Activated gamma-delta T cell treated with anti-CD3 and anti-CD28 coated beads, Interleukin-2, amount 50 U/mL, for 16 hours (primary cell): ENCODE measurements at regions not wholly inside any gene's neighbourhood (a gene's known extent, or its start where the extent isn't known, plus 50 kb on each side); places are given as distances from the start of the nearest gene placed in this dataset.

ENCODE experiments used
- DNase-seq: peaks from one replicate; pipeline ENCODE4 v3.0.0-alpha.2; 2020; ENCODE audit warnings: low read depth

DNA sequence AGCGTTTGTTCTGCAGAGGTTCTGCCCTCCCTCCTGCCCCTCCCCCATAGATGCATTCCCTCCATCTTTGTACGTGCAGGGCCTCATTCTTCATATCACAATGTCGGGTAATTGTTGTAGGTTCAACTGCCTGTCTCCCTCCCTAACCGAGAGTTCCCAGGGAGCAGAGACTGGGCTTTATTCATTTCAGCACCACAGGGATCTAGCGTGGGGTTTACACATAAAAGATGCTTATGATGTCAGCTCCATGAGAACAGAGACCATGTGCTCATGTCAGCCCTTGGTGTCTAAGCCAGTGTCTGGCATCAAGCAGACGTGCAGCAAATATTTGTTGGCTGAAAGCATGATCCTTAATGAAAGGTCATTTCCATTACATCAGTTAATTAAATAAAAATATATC lies 298.9 kb upstream of the TRIB2 start:
- DNase-seq = no peak

DNA sequence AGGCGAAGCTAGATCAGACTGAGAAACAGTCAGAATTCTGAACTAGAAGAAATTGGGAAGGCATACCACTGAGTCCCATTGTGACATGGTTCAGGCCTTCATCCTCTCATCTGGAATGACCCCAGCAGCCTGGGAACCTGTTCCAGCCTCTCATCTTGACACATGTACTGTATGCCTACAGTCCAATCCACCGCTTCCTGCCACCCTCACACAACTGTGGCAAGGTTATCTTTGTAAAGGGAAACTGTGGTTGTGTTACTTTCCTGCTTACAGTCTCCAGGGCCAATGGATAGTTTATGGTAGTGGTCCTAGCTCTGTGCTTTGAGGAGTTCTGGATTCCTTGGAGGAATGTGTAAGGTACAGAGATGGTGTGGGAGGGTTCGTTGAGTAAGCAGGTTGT lies 296.9 kb upstream of the TRIB2 start:
- DNase-seq = no peak

DNA sequence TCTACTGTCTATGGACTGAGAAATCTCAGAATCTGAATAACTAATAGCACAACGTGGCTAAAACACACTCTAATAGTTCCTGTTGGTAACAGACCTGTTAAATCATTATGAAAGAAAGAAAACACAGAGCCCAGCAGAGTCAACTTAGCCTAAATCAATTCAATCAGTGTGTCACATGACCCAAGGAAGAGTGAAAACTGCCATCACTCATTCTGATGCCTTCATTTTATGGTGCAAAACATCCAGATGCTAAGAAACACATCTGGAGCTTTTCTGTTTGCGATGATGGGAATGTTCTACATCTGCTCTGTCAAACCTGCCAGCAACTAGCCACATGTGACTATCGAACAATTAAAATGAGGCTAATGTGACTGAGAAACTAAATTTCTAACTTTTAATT lies 295.7 kb upstream of the TRIB2 start:
- no peak for DNase-seq

DNA sequence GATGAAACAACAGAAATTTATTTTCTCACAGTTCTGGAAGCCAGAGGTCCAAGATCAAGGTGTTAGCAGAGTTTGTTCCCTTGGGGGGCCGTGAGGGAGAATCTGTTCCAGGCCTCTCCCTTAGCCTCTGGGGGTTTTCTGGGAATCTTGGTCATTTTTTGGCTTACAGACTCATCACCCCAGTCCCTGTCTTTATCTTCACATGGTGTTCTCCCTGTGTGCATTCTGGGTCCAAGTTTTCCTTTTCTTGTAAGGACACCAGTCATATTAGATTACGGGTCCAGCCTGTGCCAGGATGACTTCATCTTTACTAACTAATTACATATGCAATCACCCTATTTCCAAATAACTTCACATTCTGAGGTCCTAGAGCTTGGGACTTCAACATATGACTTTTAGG lies 292.5 kb upstream of the TRIB2 start:
- DNase-seq = no peak

DNA sequence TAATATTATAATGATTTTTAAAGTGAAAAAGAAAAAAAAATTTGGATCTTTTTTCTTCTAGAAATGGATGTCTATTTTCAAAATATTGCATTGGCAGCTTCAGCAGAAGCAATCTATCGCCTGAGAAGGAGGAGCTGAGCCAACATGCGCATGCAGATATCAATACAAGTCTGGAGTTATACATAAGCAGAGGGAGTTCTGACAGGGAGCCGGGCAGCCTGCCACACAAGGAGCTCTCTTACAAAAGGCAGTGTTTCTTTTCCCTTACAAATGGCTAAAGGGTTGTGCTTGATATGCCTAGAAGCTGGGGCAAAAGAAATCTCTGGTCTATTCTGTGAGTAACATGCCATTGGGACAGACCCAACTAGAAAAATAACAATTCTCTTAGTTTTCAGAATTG lies 291.9 kb upstream of the TRIB2 start:
- no peak for DNase-seq

DNA sequence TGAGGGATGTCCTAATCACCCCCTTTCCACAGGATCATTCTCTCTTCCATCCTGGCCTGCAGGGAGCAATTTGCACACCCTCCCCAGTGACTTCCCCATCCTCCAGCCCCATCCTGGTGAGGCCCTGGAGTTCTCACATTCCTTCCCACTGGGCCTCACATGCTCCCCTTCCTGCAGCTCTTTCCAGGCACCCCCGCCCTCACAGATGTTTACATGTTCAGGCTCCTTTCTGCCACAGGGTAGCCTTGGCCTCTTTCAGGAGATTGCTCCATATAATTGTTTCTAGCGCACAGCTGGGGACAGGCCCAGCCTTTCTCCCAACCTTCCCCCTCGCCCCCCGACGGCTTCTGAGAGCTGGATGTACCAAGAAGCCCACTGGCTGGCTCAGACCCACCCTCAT lies 288.4 kb upstream of the TRIB2 start:
- no peak for DNase-seq

DNA sequence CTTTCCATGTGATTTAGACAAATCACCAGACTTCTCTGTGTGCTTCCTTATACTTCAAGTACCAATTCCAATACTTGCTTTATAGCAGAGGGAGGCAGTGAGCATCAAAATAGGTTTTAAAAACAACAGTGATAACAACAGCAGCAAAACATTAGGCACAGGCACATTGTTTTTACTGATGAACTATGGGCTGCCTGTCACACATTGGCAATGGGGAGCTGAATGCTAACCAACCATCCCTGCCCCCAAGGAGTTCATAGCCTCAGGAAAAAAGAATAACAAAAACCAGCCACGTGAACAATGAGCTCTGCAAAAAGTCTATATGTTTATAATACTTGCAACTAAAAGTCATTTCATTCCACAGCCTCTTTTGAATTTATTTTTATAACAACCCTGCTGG lies 287.9 kb upstream of the TRIB2 start:
- DNase-seq = no peak

DNA sequence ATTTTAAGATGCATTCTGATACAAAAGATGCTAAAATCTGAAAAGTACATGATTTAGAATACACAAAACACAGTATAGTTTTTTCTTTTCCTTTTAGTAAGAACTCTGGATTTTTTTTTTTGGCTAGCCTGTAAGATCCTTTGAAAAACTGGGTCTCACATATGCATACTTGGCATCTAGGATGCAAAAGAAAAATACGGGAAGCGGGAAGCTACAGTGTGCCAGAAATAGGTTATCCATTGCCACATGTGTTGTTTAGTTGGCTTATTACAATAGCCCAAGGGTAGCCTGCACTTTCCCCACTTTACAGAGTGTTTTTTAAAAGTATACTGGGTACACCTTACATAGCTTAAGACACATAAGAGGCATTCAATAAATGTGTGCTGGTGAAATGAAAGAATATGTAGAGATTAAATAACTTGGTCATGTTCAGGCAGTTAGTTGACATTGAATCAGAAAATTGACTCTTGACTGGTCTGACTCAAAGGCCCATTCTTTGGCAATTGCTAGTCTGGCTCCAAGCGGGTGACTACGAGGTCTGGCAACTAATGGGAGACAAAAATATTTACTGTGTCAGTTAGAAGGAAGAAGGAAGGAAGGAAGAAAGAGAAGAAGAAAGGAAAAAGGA lies 286.8 kb upstream of the TRIB2 start:
- no peak for DNase-seq

DNA sequence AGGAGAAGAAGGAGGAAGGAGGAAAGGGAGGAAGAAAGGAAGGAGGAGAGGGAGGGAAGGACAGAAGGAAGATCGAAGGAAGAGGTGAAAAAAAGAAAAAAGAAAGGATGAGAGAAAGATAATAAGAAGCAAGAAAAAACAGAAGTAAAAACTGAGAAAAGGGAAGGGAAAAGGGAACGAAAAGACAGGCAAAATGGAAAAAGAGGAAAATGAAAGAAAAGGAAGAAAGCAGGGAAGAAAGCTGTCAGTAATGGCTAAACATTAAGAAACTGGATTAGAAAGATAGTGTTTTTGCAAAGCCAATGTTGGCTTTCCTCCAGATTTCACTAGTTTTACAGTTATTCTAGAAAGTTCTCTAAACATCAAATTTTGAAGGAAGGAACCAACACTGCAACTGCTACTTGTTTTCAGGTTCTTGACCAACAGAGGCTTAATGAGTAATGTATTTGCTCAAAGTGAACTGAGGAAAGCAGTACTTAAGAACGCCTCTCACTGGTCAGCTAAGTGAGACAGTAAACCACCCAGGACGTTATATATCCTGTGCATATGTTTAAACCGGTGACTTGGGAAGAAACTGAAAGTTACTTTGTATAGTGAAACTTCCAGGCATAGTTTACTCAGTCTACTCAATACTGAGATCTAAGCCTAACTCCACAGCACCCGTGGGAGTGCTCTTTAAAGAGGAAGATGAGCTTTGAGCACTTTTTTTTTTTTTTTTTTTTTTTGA lies 286.2 kb upstream of the TRIB2 start:
- DNase-seq = no peak

DNA sequence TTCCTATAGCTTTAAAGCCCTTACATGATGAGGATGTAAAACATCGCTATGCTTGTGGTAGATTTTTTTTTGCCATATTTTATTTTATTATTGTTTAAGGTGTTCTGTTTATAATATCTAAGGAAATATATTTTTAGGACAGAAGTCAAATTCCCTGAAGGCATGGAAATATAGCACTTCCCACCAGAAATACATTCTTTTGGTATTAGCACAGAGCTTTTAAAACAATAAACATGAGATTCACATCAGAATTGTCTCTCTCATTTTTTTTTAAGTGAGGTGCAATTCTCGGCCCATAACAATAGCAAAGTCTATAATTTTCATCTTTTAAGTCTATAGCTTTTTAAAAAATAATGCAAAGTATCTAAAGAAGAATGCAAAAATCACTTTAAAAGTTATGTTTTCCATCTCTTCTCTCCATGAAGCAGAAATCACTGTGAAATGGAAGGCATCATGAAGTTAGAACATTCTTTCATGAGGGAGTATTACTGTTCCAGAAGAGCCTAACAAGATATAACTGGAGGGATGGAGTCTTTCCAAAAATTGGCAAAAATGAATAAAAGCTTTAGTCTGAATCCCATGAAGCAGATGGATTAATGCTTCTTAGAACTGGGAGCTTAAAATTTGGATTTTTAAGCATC lies 283.6 kb upstream of the TRIB2 start:
- no peak for DNase-seq

DNA sequence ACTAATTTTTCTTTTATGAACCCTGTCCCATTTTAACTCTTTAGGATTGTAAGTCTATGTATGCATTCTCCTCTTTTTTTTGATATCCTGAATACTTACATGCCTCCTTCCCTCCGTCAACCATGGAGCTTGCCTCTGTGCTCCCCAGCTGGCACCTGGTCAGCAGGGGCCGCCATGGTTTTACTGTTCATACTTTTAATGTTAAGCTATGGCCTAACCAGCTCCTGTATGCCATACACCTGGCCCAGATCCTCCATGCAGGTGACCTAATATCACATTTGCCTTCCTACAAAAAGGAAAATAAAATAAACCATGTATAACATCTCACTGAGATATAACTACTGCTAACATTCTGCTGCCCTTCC lies 283.1 kb upstream of the TRIB2 start:
- DNase-seq = no peak

DNA sequence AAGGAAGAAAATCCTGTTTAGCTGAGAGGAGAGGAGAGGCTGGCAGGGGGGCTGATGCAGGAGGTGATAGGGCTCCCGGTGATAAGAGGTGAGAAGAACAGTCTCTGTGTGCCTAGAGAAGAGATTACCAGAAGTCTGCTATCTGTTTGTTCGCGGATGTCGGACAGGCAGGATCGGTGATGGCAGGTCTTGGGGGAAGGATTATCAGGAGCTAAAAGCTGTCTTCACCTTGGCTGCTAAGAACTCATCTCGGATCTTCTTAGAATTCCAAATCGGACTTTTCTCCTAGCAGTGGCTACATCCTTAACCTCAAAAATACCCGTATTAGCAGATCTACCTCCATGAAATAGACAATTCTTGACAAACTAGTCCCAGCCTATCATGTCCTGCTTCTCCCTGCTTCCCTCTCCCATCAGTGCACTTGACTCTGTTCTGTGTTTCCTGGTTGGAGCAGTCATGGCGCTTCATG lies 282.1 kb upstream of the TRIB2 start:
- DNase-seq = no peak

DNA sequence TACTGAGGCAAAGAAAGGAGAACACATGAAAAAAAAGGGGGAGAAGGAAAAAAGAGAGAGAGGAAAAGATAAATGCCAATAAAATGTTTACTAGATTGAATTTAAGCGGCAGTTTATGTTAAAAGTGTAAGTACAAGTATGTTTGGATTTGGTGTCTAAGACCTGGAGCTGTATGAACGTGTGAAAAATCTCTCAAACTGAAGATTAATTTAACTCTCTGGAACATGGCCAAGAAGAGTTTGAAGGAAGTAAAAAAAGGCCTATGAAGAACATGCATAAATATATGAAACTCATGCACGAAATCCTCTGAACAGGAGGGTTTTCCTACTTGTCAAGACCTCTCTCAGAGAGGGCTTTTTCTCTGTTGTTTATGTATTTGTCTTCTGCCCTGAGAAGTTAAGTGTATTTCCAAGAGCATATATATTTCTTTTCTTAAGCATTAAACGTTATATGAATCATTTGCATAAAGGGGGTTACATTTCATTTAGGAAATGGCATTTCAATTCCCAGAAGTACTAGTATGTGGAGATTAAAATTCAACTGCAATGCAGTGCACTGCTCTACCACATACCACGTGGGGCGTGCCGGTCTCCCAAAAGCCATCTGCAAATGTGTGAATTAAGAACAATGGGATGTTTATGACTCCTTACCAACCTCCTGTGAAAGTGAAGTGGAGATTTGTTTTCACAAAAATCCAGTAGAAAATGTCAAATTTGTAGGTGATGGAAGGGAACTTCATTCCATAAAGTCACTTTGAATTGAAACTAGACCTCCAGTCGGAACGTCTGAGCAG lies 281.1 kb upstream of the TRIB2 start:
- DNase-seq = no peak

DNA sequence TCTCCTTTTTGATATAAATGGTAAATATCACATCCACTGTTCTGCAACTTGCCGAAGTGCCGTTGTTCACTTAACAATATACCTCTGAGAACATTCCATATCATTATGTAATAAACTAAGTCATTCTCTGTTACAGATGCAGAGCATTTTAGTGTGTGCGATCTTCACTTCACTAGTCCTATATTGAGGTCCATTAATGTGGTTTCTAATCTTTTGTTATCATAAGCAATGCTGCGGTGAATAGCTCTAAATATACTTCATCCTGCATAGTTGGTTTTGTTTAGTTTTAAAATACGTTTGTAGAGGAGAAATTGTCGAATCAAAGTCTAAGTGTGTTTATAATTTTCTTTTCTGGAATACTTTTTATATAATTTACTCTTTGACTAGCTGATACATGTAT lies 280.3 kb upstream of the TRIB2 start:
- DNase-seq = no peak

DNA sequence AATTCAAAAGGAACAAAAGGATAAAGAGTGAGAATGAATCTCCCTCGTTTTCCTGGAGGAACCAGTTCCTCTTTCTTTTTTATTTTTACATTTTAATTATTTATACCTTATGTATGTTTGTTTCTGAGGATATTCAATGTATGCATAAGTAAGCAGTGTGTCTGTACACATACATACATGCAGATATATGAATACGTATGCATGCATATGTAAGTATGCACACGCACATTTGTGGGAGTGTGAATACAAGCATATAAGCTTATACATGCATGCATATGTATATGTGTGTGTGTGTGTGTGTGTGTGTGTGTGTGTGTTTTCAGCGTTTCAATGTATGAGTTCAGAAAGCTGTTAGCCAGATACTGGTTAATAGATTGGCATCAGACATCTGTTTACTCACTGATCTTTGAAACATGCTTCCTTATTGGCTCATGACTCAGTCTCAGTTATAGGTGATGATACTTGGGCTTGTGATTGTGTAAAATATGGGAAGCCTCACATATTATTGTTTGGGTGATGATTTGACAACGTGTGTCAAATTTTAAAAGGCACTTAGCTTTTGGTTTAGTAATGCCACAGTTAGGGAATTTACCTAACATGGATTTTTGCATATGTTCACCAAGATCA lies 279.7 kb upstream of the TRIB2 start:
- DNase-seq = no peak

DNA sequence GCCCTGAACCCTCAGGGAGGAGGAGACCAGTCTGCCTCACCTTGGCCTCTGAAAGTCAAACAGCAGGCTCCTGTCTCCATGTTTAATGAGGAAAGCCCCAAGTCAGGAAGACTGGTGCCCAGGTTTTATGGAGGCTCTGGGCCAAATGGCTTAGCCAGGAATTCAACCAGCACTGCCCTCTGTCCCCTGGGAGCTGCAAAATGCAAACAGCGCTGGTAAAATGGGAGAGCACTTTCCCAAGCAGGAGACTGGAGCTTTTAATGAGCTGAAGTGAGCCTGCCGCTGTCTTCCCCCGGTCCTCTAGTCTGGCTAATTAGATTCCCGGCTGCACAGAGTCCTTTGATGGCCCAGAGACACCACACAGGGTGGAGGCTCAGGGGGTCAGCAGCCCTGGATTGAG lies 276.0 kb upstream of the TRIB2 start:
- DNase-seq = no peak

DNA sequence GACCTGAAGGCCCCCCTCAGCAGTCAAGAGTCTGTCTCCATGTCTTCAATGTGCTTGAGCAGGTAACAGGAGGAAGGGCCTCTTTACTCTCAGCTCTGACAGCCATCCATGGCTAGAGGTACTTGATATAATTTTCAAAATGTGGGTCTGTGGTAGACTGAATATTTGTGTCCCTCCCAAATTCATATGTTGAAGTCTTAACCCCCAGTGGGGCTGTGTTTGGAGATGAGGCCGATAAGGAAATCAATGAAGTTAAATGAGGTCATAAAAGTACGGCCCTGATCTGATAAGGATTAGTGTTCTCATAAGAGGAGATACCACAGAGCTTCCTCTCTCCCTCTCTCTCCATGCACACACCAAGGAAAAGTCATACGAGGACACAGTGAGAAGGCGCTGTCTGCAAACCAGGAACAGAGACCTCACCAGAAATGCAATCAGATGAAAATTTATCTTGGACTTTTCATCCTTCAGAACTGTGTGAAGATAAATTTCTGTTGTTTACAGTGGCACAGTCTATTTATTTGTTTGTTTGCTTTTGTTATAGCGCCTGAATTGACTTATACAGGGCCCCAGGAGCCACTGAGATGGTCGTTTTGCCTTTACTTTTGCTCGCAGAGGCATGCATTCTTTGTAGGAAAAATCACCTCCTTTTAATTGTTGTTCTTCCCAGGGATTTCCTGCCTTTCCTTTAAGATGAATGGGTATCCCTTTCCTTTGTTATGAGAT lies 274.8 kb upstream of the TRIB2 start:
- no peak for DNase-seq

DNA sequence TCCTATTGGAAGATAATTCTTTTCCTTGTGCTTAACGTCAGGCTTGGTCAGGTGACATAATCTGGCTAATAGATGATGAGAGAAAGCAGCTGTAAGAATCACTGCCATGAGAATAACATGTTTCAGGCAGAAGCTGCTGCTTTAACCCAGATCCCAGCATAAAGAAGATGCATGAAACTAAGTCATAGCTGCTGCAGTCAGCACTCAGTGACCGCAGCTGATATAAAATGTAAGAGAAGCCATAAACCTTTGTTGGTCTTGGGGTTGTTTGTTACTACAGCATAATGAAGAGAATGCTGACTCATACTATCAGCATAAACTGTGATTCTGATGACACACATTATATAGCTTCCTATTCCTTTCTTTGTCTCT lies 274.3 kb upstream of the TRIB2 start:
- DNase-seq = no peak

DNA sequence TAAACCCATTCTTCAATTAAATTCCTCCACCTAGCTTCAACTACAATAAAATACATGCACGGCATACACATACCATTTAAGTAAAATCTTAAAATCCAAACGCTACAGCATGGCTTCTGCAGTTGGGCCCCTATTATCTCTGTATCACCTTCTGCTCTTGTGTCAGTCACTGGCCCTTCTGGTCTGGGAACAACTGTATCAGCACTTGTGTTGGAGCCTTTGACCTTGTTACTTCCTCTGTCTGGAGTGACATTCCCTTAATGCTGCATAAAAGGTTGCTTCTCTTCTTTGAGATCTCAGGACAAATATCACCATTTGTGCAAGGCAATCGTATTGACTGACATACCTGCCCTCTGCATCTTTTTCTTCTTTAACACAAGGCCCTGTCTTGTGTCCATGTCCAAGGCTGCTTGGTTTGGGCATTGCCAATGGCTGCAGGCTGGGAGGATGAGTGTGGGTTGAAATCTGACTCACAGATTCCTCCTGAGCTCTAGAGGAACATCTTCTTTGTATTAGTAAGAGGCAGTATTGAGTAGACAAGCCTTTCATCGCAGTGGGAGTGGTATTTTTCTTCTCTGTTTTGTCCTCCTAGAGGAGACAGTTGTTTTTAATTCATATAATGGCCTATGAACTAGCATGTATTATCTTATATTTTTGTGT lies 267.8 kb upstream of the TRIB2 start:
- no peak for DNase-seq

DNA sequence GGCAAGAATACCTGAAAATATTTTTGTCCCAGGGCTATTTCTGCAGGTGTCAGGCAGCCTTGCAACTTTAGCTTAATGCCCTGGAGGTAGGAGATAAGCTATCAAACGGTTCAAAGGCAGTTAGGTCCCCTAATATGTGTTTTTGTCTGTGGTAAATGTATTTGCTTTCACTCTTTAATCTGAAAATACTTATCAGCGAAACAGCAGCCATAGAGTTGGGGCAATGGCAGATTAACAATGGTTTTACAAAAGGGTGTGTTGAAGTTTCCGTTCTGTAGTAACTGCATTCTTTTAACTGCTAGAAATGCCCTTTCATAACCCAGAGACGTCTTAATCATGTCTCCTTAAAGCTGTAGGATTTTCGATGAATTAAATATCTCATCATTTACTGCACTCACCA lies 265.0 kb upstream of the TRIB2 start:
- DNase-seq = no peak

DNA sequence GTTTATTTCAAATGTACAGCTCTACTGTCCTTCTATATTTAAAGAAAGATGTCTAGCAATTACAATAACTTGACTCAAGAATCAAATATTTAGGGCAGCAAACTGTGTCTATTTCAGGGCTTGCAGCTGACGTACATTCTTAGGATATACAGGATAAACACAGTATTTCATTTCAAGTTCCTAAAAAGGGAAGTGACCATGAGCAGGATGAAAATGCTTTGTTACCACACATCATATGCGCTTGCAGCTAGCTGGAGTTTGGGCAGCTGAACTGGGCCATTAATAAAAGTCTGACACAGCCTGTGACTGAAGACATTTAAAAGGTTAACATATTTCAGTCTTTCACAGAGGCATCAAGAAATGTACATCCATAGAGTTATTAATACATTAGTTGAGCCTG lies 264.6 kb upstream of the TRIB2 start:
- DNase-seq = no peak
